ENCODE measurements at regions not wholly inside any gene's neighbourhood (a gene's known extent, or its start where the extent isn't known, plus 50 kb on each side); places are given as distances from the start of the nearest gene placed in this dataset.

GRCh38 chr13:91134803-91135184 is 212.7 kb upstream of the MIR17HG start:
- no peak for DNase-seq
- Histone ChIP-seq H3K36me3 (no peaks in the 10 kb centered on the region), H3K9me3 (no peaks in the 10 kb centered on the region), H3K4me1 (no peaks in the 10 kb centered on the region), H3K27me3 (peaks cover 0 to 22% (median 0%) of the 10 kb centered on the region in 4 donors), H3K4me3 (no peak overlapping the region), H3K27ac (no peak overlapping the region)
- 29 to 85% methylated on average over 2 of the region's 2 CpGs for WGBS, 2 donors
- intact Hi-C loops (cut with DNase I), result no loop called here
- no peak for TF ChIP-seq POLR2A (IDR thresholded peaks at IDR 0.05)
- no peak for TF ChIP-seq CTCF (IDR thresholded peaks at IDR 0.05)

GRCh38 chr13:91135376-91135775 is 212.1 kb upstream of the MIR17HG start:
- Histone ChIP-seq H3K27ac (no peak overlapping the region), H3K27me3 (peaks cover 0 to 28% (median 0%) of the 10 kb centered on the region in 4 donors), H3K9me3 (no peaks in the 10 kb centered on the region), H3K4me3 (no peak overlapping the region), H3K4me1 (no peaks in the 10 kb centered on the region), H3K36me3 (no peaks in the 10 kb centered on the region)
- intact Hi-C loops (cut with DNase I), result no loop called here
- DNase-seq, result no peak
- TF ChIP-seq POLR2A (IDR thresholded peaks at IDR 0.05) (no peak), CTCF (IDR thresholded peaks at IDR 0.05) (no peak)

DNA sequence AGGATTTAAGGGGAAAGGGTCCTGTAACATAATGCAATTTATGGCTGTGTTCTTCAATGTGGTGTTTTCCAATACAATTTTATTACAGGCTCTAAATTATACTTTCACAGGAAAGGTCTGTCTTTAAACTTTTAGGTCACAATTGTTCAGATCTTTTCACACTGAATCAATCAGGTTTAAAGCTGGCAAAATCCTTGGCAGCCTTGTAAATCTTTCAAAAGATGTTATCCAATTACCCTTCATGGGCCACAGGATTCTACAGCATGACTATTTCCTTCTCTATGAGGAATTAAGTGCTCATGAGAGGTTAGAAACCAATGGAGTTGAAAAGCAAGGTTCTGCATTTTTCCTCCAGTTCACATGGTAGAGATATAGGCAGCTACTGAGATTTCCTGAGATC is 211.5 kb upstream of the MIR17HG start:
- Histone ChIP-seq H3K27me3 (peaks cover 0 to 33% (median 0%) of the 10 kb centered on the region in 4 donors), H3K4me1 (no peaks in the 10 kb centered on the region), H3K27ac (no peak overlapping the region), H3K4me3 (no peak overlapping the region), H3K9me3 (no peaks in the 10 kb centered on the region), H3K36me3 (no peaks in the 10 kb centered on the region)
- DNase-seq, result no peak
- intact Hi-C loops (cut with DNase I), result no loop called here
- no peak for TF ChIP-seq POLR2A (IDR thresholded peaks at IDR 0.05)
- TF ChIP-seq CTCF (IDR thresholded peaks at IDR 0.05), result no peak

DNA sequence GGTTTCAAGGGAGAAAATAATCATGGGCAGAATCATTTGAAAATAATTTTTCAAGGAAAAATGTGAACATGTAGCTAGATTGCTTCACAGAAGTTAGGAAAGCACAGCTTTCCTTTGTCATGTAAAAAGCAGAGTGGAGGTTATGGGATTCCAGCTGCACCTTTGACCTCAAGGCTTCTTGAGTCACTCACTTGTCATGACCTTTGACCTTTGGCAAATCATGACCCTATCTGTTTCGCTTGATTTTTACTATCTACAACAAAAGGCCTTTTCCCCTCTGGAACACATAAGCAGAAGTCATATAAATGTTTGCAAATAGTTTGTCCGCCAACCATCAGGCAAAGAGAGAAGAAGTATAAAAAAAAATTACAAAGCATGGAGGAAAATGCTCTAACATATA is 210.7 kb upstream of the MIR17HG start:
- intact Hi-C loops (cut with DNase I), result no loop called here
- H3K9me3 ChIP-seq, result no peaks in the 10 kb centered on the region
- no peak overlapping the region for H3K27ac ChIP-seq
- TF ChIP-seq CTCF (IDR thresholded peaks at IDR 0.05), result no peak
- TF ChIP-seq POLR2A (IDR thresholded peaks at IDR 0.05), result no peak
- peaks cover 0 to 41% (median 0%) of the 10 kb centered on the region in 4 donors for H3K27me3 ChIP-seq
- DNase-seq, result no peak
- no peak overlapping the region for H3K4me3 ChIP-seq
- no peaks in the 10 kb centered on the region for H3K36me3 ChIP-seq
- WGBS, 2 donors, result 66 to 80% methylated on average over 2 of the region's 2 CpGs
- H3K4me1 ChIP-seq, result no peaks in the 10 kb centered on the region

DNA sequence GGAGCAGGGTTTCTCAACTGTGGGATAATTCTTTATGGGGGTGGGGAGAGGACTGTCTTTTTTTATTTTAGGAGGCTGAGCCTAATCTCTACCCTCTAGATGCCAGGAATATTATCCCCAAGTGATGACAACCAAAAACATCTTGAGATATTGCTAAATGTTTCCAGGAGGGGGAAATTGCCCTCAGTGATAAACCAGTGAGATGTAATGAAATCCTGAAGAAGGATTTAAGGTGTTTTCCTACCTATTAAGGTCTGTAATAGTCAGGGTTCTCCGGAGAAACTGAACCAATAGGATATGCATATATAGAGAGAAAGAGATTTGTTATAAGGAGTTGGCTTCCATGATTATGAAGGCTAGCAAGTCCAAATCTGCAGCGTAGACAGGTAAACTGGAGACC is 208.3 kb upstream of the MIR17HG start:
- no peak for DNase-seq
- Histone ChIP-seq H3K36me3 (no peaks in the 10 kb centered on the region), H3K27ac (no peak overlapping the region), H3K4me1 (no peaks in the 10 kb centered on the region), H3K4me3 (no peak overlapping the region), H3K9me3 (no peaks in the 10 kb centered on the region), H3K27me3 (peaks cover 0 to 62% (median 0%) of the 10 kb centered on the region in 4 donors)
- TF ChIP-seq CTCF (IDR thresholded peaks at IDR 0.05) (no peak), POLR2A (IDR thresholded peaks at IDR 0.05) (no peak)
- intact Hi-C loops (cut with DNase I), result no loop called here
- 78 to 96% methylated on average over 2 of the region's 2 CpGs for WGBS, 2 donors

All from esophagus squamous epithelium (tissue), 5 donors.